Posterior cingulate gyrus (tissue), 11 donors: ENCODE measurements at regions not wholly inside any gene's neighbourhood (a gene's known extent, or its start where the extent isn't known, plus 50 kb on each side); places are given as distances from the start of the nearest gene placed in this dataset.
"Not testable (repeated sequence)": the region's sequence is repeated elsewhere in the genome, so short reads cannot be mapped to it uniquely, and the experiment has no call there.

Source experiments
- DNase-seq, 10 donors: peaks; one replicate each; pipeline versions ENCODE4 v3.0.0 to v3.0.0-alpha.2; 2020 to 2021; ENCODE audit warnings: mixed read lengths in 3 of 10
- intact Hi-C: fragments of 100-400 bp; cut with DNase I; formaldehyde crosslinking; loops from one replicate; pipeline ENCODE4 v1.15.1; 2023

DNA sequence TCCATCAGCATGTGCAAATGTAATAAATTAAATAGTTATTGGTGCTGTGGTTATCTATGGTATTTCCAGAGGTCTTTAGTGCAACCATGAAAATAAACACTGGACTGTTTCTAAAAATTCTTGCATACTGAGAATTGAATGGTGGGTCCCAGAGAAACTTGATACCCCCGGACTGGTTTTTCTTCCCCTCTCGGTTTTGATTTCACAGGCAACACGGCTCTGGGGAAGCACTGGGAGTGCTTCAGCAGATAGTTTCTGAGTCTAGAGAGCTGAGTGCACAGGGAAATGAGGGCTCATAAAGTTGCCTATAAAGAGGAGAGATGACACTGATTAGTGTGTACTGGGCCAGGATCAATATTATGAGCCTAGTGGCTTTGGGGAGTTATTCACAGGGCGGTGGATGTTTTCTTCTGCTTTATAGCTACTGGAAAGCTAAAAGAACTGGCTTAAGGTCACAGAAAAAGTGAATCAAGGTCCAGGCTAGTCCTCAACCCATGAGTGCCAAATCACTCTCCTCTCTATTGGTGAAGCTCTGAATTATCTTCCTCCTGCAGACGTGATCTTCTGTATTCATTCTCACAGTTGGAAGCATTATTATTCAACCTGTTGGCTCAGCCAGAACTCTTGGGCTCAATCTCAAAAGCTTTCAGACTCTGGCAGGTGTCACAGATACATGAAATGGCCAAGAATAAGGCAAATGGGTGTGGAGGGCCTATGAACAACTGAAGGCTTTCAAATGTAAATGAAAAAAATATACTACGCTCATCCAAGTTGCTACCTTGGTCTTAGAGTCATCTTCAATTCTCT is 170.2 kb upstream of the HMHB1 start:
- intact Hi-C loops: no loop called here
- DNase-seq: no peak

DNA sequence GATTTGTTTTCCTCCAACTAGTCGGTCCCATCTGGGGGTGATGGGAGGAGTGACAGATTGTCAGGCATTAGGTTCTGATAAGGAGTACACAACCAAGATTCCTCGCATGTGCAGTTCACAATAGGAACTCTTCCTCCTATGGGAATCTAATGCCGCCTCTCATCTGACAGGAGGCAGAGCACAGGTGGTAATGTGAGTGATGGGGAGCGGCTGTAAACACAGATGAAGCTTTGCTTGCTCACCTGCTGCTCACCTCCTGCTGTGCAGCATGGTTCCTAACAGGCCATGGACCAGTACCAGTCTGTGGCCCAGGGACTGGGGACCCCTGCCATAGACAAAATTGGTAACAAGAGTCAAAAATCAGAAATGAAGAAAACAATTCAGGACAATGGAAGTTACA is 173.3 kb upstream of the HMHB1 start:
- DNase-seq: no peak
- intact Hi-C loops: no loop called here

DNA sequence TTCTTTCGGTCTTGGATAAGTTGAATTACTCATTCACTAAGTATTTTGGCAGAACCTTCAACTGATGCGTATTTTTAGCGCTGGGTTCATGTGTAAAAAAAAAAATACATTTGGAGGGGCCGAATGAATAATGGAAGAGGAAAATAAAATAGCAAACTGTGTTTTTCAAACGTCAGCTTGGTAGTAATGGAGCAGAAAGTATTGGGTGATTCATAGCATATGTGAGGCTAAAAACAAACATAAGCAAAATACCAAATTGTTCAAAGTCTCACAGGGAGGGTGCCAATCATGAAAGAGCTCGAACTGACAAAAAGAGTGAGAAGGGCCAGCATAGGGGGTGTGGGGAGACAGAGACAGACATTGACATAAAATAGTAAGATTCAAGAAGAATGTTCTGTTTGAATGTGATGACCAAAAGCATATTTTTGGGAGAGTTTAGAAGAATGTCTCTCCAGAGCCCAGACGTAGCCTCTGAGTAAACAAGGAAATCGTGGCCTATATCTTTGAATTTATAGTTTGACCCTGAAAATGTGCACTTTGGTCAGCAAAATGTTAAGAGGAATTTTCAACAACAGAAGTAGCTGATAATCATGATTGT is 174.9 kb upstream of the HMHB1 start:
- intact Hi-C loops: no loop called here
- no peak for DNase-seq

DNA sequence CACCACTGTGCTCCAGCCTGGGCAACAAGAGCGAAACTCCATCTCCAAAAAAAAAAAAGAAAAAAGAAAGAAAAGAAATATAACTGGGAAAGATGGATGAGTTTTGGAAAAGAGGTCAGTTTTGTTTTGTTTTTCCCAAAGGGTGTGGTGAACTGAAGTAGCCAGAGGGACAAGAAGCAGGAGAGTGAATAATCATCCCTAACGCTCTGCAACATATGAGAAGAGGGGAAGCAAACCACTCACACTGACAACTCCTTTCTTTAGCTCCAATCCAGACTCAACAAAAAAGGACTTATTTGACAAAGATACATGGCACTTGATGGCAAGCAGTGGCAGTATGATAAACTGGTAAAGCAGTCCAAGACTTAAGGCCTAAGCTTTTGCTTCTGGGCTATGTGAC is 176.1 kb upstream of the HMHB1 start:
- intact Hi-C loops: no loop called here
- no peak for DNase-seq

DNA sequence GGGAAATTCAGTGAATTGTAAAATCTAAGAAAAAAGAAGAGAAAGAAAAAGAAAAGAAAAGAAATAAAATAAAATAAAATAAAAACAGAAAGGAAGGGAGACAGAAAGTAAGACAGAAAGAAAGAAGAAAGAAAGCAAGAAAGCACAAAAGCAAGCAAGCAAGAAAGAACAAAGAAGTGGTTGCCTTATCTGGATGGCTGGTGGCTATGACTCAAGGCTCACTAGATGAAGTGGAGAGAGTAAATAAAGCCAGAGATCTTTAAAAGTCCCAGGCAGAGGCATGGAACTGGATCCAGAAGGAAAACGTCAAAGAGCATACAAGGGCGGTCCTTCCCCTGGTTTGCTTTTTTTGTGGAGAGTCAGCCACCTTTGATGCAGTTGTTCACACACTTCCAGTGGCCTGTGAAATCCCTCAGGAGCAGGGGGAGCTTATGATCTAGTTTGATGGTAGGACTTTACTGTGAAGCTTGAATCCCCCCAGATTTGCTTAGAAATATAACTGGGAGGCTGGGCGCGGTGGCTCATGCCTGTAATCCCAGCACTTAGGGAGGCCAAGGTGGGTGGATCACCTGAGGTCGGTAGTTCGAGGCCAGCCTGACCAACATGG is 176.7 kb upstream of the HMHB1 start:
- intact Hi-C loops: no loop called here
- DNase-seq: no peak

DNA sequence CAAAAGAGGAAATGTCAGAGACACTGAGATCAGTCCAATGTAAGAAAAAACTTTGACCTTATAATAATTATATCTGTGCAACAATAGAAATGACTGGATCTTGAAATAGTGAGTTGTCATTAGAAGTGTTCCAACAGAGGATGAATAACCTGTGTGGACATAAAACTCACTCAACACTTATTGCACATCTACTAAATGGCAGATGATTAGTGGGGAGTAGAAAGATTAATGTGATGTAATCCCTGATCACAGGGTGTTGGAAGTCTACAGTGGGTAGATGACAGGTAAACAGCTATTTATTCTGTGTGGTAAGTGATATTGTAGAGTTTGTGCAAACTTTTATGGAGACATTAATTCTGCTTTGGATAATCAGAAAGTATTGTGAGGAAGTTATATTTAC is 177.3 kb upstream of the HMHB1 start:
- DNase-seq: no peak

DNA sequence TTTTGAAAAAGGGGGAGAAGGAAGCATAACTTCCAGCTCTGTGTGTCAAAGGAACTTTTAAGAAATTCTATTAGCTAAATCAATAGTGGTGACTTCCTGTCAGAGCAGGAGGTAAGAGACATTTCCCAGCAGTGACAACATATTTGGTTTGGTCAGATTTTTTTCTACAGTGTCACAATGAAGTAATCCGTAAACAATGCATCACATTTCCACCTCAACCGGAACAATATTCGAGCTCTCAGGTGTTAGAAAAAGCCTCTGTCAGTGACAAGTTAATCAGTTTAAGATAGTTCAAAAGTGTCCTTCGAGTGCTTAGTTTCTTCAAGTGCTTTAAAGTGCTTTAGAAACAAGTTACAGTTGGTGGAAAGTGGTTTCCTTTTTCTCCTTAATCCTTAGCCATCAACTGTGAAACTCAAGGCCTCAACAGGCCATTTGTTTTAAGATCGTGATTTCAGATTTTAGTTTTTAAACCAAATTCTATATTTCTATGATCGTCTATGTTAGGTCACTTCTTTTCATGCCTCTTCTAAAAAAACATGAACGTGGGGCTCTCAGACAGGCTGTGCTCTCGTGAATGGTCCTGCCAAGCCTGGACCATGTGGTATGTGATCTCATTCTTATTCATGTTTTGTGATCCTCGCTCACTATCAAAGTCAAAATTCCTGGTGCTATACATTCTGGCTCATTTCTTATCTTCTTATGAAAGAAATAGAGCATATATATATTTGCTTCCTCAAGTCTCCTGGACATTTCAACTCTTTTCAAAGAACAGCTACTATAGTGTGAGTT is 181.9 kb upstream of the HMHB1 start:
- intact Hi-C loops: no loop called here
- no peak for DNase-seq

More for the DNA sequence above, 177.3 kb upstream of the HMHB1 start:
- intact Hi-C loops: no loop called here

DNA sequence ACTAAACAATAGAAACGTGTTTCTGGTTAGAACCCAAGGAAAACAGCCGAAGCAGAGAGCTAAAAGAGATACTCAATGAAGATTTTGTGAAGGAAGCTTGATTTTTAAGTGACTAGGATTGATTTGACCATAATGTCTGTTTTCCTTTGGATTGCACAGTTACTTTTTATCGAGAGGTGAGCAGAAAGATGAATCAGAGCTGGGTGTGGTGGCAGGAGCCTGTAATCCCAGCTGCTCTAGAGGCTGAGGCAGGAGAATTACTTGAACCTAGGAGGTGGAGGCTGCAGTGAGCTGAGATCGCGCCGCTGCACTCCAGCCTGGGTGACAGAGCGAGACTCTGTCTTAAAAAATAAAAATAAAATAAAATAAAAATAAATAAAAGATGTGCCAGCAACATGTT is 186.9 kb upstream of the HMHB1 start:
- DNase-seq, intact Hi-C loops: not testable (repeated sequence)

DNA sequence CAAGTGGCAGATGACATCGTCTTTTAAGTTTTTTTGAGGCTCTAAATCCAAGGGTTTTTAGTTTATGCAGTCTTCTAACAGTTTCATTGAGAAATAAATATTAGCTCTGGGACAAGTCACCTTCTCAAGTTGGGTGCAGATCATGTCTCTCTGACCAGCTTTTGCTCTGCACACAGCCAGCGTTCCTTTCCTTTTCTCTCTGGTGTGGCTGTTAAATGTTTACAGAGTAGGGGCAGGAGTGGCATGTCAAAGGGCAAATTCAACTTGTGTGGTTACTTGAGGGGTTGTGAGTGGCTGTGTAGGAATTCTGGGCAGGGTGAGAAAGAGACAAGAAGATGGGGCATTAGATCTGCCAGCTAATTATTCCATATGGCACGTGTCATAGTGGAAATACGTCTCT is 187.5 kb upstream of the HMHB1 start:
- intact Hi-C loops: no loop called here
- DNase-seq: no peak

DNA sequence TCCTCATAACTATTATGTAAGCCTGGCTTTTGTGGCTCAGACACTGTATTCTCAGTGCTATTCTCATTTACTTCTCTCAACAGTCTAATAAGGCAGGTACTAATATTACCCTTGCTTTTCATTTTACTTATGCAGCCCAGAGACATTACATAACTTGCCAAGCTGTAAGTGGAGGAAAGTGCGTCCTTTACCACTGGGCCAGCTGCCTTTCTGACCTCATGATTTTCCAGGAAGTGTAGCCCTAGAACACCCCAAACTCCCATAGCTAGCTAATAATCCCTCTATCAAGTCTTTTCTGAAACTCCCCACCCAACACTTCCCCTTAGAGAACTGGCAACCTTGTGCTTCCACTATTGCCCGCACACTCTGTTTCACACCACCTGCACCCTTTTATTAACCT is 192.9 kb upstream of the HMHB1 start:
- no peak for DNase-seq
- intact Hi-C loops: no loop called here

DNA sequence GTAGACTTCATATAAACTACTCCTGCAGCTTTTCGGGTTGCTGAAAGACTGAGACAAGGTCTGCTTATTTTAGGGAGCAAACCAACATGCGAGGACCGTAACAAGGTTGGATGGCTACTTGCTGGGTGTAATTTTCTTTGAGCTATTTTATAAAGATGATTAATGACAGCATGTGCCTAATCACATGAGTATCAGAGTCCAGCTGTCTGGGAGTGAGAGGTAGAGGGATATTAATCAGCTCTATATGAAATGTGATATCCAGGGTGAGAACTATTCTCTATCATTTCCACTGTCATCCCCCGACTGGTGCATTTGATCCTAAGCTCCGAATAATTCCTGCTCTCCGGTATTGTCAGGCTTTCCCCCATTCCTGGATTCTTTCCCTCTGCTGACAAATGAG is 193.8 kb upstream of the HMHB1 start:
- DNase-seq: no peak
- intact Hi-C loops: no loop called here

DNA sequence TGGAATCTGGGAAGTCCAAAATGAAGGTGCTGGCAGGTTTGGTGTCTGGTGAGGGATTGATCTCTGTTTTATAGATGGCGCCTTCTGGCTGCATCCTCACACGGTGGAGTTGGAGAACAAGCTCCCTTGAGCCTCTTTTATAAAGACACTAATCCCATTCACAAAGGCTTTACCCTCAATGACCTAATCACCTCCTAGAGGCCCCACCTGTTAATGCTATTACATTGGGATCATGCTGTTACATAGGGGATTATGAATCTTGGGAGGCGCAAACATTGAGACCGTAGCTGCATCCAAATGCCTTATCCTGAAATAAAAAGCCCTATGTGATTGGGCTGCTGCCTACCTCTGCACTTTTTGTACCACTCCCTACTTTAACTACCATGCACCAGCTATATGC is 197.1 kb upstream of the HMHB1 start:
- intact Hi-C loops: no loop called here
- DNase-seq: no peak

DNA sequence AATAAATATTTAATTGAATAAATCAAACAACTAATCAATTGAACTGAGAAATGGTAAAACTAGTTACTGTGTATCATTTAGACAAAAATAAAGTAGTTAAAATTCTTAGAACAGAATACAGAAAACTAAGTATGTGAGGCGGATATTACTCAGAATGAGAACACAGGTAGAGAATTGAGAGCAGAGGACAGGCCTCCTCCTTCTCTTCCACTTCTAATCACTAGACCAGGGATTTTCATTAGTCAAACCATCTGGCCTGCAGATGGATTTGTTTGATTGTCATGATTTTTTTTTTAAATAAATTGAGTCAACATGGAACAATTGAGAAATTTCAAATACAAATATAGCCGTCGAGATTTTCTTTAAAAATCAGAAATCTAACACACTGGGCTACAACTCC is 198.6 kb upstream of the HMHB1 start:
- intact Hi-C loops: no loop called here
- no peak for DNase-seq

DNA sequence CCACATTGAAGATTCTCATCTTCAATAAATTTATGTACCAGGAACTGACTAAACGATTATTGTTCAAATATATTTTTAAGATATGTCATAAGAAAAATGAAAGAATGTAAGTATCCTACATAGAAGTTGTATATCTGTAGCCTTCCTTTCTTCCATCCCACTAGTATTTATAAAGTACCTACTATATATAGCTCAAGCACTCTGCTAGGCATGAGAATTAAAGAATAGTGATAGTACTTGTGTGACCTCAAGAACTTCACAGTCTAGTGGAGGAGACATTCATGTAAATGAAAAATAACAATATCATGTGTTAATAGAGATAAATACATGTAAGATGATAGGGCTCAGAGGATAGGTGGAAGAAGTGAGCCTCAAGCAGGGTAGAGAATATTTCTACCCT is 201.0 kb upstream of the HMHB1 start:
- intact Hi-C loops: no loop called here

DNA sequence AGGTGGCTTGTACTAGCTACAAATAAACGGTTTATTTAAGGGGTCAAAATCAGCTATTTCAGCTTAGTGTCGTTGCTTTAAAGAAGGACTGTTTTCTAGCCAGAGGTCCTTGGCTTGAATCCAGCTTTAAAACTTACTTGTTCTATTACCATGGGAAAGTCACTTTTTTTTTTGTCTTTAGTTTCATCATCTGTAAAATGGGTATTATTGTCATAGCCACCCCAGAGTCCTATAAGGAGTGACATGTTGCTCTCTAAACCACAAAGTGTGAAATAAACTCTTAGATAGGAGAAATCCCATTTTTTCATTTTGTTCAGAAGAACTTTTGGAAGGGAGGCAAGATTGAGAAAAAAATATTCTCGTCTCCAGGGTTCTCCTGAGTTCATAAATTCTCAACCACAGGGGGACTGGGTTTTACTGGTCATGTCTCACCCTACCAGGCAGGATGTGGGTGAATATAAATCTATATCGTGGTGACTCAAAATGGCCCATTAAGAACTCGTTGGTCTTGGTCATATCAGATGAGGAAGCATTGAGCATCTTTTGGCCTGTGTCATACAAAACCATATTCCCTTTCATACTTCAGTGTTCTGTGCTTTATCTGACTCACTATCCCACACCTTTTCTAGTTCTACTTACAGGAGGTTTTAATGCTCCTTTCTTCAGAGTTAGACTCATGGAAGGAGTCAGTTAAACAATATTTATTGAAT is 202.7 kb upstream of the NR3C1 start:
- intact Hi-C loops: no loop called here
- no peak for DNase-seq

More for the DNA sequence above, 201.0 kb upstream of the HMHB1 start:
- DNase-seq: no peak

DNA sequence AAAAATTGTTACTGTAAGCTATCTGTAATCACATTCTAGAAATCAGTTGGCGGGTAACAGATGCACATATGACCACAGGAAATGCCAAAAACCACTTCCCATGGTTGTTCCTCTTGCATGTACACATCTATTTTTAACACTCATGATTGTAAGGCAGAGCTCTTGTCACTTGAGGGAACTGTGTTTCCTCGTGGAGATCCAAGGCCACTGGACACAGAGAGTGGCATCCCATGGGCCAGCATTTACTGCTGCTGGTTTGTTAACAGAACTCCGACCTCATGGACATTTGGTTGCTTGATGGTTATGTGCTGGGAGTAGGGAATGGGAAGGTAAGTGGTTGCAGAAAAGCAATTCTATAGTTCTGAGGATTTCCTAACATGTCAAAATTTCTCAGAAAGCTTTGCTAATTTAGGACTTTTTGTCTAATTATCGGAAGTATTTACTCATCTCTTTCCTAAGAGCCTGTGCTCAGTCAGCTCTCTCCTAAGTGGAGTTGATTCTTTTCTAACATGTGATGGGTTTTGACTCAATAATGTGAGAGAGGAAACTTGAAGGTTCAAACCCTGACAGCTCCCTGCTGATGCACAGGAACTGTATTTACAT is 202.0 kb upstream of the NR3C1 start:
- intact Hi-C loops: no loop called here
- DNase-seq: peak in 1 of 10 donors; percentile 78

DNA sequence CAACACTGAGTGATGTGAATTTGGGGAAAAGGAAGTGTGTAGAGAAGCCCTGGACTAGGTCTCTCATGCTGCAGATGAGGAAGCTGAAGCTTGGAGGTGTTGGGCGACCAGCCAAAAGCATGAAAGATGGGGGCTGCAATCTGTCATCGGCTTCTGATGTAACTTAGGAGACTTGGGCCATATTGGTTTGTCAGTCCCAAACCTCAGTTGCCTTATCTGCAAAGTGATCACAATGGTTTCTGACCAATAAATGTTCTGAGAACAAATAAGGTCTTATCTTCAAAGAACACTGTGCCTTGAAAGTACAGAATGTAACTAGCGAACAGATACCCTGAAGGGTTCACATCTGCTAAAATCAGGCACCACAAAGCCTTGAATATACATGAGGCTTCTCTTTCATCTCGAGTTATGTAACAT is 198.4 kb upstream of the NR3C1 start:
- peak in 1 of 10 donors; percentile 32 for DNase-seq

DNA sequence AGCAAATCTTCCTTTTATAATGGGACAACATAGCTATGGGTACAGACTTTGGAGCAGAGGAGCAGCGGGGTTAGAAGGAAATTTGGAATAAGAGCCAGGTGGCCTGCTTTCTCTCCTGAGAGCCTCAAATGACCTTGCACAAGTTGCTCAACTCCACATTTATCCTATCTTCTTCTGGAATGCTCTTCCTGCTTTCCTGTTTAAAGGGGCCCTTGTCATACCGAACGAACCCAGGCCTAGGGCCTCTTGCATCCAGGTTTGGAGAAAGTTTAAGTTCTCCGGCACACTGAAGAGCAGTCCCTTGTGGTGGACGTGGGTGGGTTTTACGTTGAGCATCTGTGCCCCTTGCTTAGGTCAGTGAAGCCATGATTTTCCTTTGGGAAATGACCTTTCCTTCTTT is 197.9 kb upstream of the NR3C1 start:
- intact Hi-C loops: no loop called here
- DNase-seq: no peak

More for the DNA sequence above, 198.4 kb upstream of the NR3C1 start:
- intact Hi-C loops: no loop called here

DNA sequence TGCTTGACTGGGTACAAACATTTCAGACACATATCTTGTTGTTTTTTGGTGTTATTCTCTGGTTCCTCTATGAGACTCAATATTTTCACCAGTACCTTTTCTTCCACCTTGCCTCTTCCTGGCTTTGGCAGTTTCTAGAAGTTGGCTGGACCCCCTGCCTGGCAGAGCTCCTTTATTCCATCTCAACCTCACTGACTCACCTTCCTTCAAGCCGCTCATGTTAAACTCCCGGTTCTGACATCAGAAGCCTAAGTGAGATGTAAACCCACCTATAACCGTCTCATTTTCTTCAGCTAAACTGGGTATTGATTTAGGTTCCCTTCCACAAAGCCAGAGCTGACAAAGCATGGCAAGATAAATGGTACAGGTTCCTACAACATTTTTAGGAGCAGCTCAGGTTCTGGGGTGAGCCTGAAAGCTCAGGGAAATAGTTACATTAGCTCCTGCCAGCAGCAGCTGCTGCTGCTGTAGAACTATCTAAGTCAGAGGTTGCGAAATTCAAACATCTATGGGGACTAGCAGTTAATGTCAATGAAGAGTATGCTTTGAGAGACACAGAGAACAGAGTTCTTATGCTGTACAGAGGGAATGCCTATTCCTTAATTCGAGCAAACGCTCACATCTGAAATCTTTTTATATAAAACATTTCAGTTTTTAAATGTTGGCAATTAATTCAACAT is 197.1 kb upstream of the NR3C1 start:
- intact Hi-C loops: no loop called here
- no peak for DNase-seq

DNA sequence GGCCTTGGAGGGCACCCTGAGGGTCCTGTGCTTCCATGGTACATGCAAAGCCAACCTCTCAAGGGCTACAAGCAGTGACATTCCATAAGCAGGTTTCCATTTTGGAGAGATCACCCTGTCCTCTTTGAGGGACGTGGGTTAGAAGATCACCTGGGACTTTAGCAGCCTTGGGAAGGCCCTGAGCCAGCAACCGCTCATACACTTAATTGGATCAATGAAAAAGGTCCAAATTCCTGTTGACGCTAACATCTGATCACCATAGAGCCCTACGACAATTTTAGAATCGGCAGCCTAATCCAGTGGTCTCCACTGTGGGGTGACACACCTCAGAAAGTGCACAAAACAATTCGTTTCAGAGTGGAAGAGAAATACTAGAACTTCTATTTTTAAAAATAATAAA is 196.0 kb upstream of the NR3C1 start:
- intact Hi-C loops: no loop called here
- DNase-seq: peak in 1 of 10 donors; percentile 33
